ENCODE measurements at regions not wholly inside any gene's neighbourhood (a gene's known extent, or its start where the extent isn't known, plus 50 kb on each side); places are given as distances from the start of the nearest gene placed in this dataset.

DNA sequence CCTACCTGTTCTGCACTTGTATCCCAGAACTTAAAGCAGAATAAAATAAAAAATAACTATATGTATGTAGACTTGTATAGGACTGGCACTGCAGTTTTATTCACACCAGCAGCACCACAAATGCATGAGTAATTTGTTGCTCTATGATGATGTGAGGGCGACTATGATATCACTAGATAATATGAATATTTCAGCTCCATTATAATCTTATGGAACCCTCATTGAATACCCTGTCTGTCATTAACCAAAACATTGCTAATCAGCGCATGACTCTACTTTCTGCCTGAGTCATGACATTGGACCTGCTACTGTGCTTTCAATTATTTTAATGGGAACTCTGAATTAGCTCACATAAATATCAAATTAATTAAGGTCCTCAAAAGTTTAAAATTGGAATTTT, 129.4 kb upstream of the RHOBTB1 start:
- intact Hi-C loops (cut with DNase I), result no loop called here
- H3K9me3 ChIP-seq, result no peaks in the 10 kb centered on the region
- no peak overlapping the region for H3K4me3 ChIP-seq
- TF ChIP-seq POLR2A (IDR thresholded peaks at IDR 0.05), result no peak
- peaks cover 0 to 4% of the 10 kb centered on the region in 2 donors for H3K27me3 ChIP-seq
- H3K4me1 ChIP-seq, result no peaks in the 10 kb centered on the region
- 79% methylated on average over 2 of the region's 2 CpGs for WGBS (ENCODE audit: insufficient coverage, low coverage, low lambda C conversion rate, missing lambda C conversion rate)
- H3K27ac ChIP-seq, result no peak overlapping the region
- ATAC-seq (no peak), DNase-seq (no peak)
- no peaks in the 10 kb centered on the region for H3K36me3 ChIP-seq

DNA sequence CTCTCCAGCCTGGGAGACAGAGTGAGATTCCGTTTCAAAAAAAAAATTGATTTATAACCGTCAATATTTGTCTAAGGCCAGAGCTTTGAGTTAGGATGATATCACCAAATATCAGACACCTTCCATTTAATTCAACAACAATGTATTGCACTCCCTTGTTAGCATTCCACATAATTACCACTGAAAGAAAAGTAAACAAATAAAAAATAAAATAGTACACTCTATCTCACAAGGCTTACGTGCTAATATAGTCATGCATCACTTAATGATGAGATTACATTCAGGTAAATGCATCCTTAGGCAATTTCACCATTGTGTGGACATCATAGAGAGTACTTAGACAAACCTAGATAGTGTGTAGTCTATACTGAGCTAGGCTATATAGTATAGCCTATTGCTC, 127.6 kb upstream of the RHOBTB1 start:
- Histone ChIP-seq H3K4me1 (peaks cover 0 to 14% (median 4%) of the 10 kb centered on the region in 4 donors), H3K36me3 (no peaks in the 10 kb centered on the region), H3K4me3 (no peak overlapping the region), H3K9me3 (no peaks in the 10 kb centered on the region), H3K27ac (no peak overlapping the region), H3K27me3 (peaks cover 0 to 4% of the 10 kb centered on the region in 2 donors)
- no peak for DNase-seq
- WGBS (ENCODE audit: insufficient coverage, low coverage, low lambda C conversion rate, missing lambda C conversion rate), result 44% methylated on average over 3 of the region's 3 CpGs
- TF ChIP-seq, protein P1, sequence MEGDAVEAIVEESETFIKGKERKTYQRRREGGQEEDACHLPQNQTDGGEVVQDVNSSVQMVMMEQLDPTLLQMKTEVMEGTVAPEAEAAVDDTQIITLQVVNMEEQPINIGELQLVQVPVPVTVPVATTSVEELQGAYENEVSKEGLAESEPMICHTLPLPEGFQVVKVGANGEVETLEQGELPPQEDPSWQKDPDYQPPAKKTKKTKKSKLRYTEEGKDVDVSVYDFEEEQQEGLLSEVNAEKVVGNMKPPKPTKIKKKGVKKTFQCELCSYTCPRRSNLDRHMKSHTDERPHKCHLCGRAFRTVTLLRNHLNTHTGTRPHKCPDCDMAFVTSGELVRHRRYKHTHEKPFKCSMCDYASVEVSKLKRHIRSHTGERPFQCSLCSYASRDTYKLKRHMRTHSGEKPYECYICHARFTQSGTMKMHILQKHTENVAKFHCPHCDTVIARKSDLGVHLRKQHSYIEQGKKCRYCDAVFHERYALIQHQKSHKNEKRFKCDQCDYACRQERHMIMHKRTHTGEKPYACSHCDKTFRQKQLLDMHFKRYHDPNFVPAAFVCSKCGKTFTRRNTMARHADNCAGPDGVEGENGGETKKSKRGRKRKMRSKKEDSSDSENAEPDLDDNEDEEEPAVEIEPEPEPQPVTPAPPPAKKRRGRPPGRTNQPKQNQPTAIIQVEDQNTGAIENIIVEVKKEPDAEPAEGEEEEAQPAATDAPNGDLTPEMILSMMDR (IDR thresholded peaks at IDR 0.05), result no peak
- no peak for TF ChIP-seq POLR2A (IDR thresholded peaks at IDR 0.05)
- ATAC-seq, result peak in 1 of 4 donors; percentile 44
- intact Hi-C loops (cut with DNase I), result no loop called here

DNA sequence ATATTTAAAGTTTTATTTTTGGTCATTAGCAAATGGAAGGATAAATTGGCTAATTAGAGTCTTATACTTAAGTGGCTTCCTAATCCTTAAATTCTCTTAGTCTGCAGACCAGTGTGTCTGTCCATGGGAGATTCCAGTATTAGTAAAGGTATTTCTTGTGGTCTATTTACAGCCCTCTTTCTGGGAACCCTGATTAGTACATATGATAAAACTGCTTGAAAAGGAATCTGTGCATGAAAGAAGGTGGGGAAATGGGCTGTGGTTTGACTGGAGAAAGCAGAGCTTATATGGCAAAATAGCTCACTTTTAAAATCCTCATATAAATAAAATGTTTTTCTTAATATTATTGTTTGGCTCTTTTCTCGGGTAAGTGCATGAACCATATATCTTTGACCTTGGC, 124.5 kb upstream of the RHOBTB1 start:
- H3K36me3 ChIP-seq, result no peaks in the 10 kb centered on the region
- no peak overlapping the region for H3K27ac ChIP-seq
- peaks cover 0 to 4% of the 10 kb centered on the region in 2 donors for H3K27me3 ChIP-seq
- 78% methylated on average over 1 of the region's 1 CpG for WGBS (ENCODE audit: insufficient coverage, low coverage, low lambda C conversion rate, missing lambda C conversion rate)
- DNase-seq (no peak), ATAC-seq (no peak)
- peaks cover 0 to 33% (median 8%) of the 10 kb centered on the region in 4 donors for H3K4me1 ChIP-seq
- no peaks in the 10 kb centered on the region for H3K9me3 ChIP-seq
- no peak overlapping the region for H3K4me3 ChIP-seq
- no peak for TF ChIP-seq POLR2A (IDR thresholded peaks at IDR 0.05)
- TF ChIP-seq, protein P1 (IDR thresholded peaks at IDR 0.05), result no peak
- intact Hi-C loops (cut with DNase I), result no loop called here

DNA sequence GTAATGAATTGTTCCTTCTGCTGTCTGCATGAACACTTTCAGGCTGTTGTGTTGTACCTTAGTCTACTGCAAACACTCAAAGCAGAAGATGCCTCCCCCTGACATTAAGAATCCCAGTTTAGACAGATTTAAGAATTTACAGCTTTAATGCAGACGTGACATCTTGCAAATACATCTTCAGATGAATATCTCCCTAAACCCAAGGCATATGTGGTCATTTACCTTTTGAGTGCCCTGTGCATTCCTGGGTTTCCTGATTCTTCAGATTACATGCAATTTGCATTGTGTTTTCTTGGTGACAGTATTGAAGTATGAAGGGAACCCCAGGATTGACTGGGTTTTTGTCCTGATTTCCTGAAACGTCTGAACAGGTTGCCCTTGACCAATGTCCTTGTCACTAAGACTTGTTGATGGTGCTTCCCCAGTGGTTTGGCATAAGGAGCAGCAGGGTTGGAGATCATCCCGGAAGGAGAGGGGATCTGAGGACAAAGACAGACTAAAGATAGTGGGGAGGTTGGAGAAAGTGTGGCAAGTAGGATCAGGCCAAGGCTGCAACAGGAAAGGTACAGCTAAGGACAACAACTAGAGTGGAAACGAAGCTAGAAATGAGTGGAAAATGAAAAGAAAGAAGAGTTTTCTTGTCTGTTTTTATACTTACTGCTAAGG, 123.8 kb upstream of the RHOBTB1 start:
- Histone ChIP-seq H3K27me3 (peaks cover 0 to 4% of the 10 kb centered on the region in 2 donors), H3K27ac (no peak overlapping the region), H3K4me1 (peaks cover 0 to 37% (median 11%) of the 10 kb centered on the region in 4 donors), H3K9me3 (no peaks in the 10 kb centered on the region), H3K4me3 (no peak overlapping the region), H3K36me3 (no peaks in the 10 kb centered on the region)
- intact Hi-C loops (cut with DNase I), result no loop called here
- ATAC-seq, result no peak
- DNase-seq, result no peak
- TF ChIP-seq, protein P1 (IDR thresholded peaks at IDR 0.05), result no peak
- TF ChIP-seq POLR2A (IDR thresholded peaks at IDR 0.05), result no peak
- 47% methylated on average over 4 of the region's 4 CpGs for WGBS (ENCODE audit: insufficient coverage, low coverage, low lambda C conversion rate, missing lambda C conversion rate)

DNA sequence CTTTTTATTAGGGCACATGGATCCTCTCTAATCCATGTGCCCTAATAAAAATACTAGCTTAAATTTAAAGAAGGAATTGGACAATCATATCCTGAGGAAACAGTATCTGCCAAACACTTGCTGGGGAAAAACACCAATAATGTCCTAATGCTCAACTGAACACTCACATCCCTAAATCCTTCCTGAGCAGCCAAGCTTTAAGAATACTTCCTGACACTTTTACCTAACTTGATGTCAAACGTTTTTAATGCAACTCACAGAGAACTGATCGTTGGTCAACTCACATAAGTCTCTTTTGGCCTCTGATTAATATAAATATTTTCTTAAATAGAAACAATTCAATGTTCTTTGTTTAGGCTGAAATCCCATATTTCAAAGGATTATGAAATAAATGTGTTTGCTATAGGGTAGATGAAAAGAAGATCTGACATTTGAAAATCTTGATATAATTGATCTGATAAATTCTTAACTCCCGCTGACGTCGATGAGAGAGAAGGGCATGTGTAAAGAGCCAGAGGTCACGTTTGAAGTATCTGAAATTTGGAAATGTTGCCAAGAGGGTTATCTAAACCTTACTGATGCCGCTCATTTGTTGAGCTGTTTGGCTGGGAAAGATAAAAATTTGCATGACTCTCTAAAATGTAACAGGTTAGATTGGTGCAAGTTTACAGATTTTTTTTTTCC, 122.8 kb upstream of the RHOBTB1 start:
- no peak overlapping the region for H3K4me3 ChIP-seq
- H3K36me3 ChIP-seq, result no peaks in the 10 kb centered on the region
- no peak for TF ChIP-seq POLR2A (IDR thresholded peaks at IDR 0.05)
- TF ChIP-seq, protein P1 (IDR thresholded peaks at IDR 0.05), result no peak
- ATAC-seq, result peak; percentile 57 to 84 (median 76)
- peaks cover 0 to 4% of the 10 kb centered on the region in 2 donors for H3K27me3 ChIP-seq
- intact Hi-C loops (cut with DNase I), result no loop called here
- no peaks in the 10 kb centered on the region for H3K9me3 ChIP-seq
- H3K4me1 ChIP-seq, result peaks cover 0 to 44% (median 11%) of the 10 kb centered on the region in 4 donors
- 24% methylated on average over 7 of the region's 7 CpGs for WGBS (ENCODE audit: insufficient coverage, low coverage, low lambda C conversion rate, missing lambda C conversion rate)
- peak in 1 of 3 donors; percentile 49 for DNase-seq
- H3K27ac ChIP-seq, result no peak overlapping the region

Measured in right lobe of liver (tissue), 6 donors.